Stimulated activated effector memory CD8-positive, alpha-beta T cell treated with anti-CD3 and anti-CD28 coated beads, Interleukin-12 subunit alpha, Interleukin-12 subunit beta, amount 100 ng/mL, for 72 hours (primary cell): ENCODE measurements at regions not wholly inside any gene's neighbourhood (a gene's known extent, or its start where the extent isn't known, plus 50 kb on each side); places are given as distances from the start of the nearest gene placed in this dataset.
"Not testable (repeated sequence)": the region's sequence is repeated elsewhere in the genome, so short reads cannot be mapped to it uniquely, and the experiment has no call there.

Experiments
- ATAC-seq: fragments of 150-1000 bp; cut with Tn5 transposase; 2 replicates; pipeline ENCODE4 v1.10.0; 2021
- DNase-seq, 2 donors: peaks; one replicate each; pipeline ENCODE4 v3.0.0; 2021 to 2022; ENCODE audit warnings: low spot score in 2 of 2
- H3K27ac Mint-ChIP-seq: one replicate; pipeline ENCODE4 v1.8.0; 2022; ENCODE audit warnings: mild to moderate bottlenecking, mixed read lengths
- H3K36me3 Mint-ChIP-seq: one replicate; pipeline ENCODE4 v1.8.0; 2022; ENCODE audit warnings: mild to moderate bottlenecking, mixed read lengths
- H3K4me1 Mint-ChIP-seq: one replicate; pipeline ENCODE4 v1.8.0; 2022; ENCODE audit warnings: mixed read lengths
- H3K4me3 Mint-ChIP-seq: one replicate; pipeline ENCODE4 v1.8.0; 2022; ENCODE audit warnings: mild to moderate bottlenecking, mixed read lengths
- H3K9me3 Mint-ChIP-seq: one replicate; pipeline ENCODE4 v1.8.0; 2022; ENCODE audit warnings: mixed read lengths

GRCh38 chr13:55159765-55160164 lies 1981.0 kb upstream of the PRR20A start:
- ATAC-seq (no peak), DNase-seq (no peak)
- H3K4me1 Mint-ChIP-seq, result no peaks in the 10 kb centered on the region
- peaks cover 26% of the 10 kb centered on the region for H3K9me3 Mint-ChIP-seq
- no peak overlapping the region for H3K27ac Mint-ChIP-seq
- no peaks in the 10 kb centered on the region for H3K36me3 Mint-ChIP-seq
- H3K4me3 Mint-ChIP-seq, result no peak overlapping the region

GRCh38 chr13:55160867-55161266 lies 1979.9 kb upstream of the PRR20A start:
- no peak overlapping the region for H3K27ac Mint-ChIP-seq
- H3K36me3 Mint-ChIP-seq, result no peaks in the 10 kb centered on the region
- peaks cover 23% of the 10 kb centered on the region for H3K9me3 Mint-ChIP-seq
- DNase-seq (no peak), ATAC-seq (no peak)
- H3K4me3 Mint-ChIP-seq, result no peak overlapping the region
- H3K4me1 Mint-ChIP-seq, result no peaks in the 10 kb centered on the region

GRCh38 chr13:55178582-55178981 lies 1962.1 kb upstream of the PRR20A start:
- not testable (repeated sequence) for H3K27ac Mint-ChIP-seq, DNase-seq, ATAC-seq, H3K4me1 Mint-ChIP-seq, H3K4me3 Mint-ChIP-seq, H3K36me3 Mint-ChIP-seq
- H3K9me3 Mint-ChIP-seq, result peaks cover 25% of the 10 kb centered on the region

GRCh38 chr13:55190996-55191395 lies 1949.7 kb upstream of the PRR20A start:
- Mint-ChIP-seq H3K36me3 (no peaks in the 10 kb centered on the region), H3K27ac (no peak overlapping the region), H3K4me3 (no peak overlapping the region), H3K9me3 (peaks cover 9% of the 10 kb centered on the region), H3K4me1 (no peaks in the 10 kb centered on the region)
- DNase-seq (no peak), ATAC-seq (no peak)

GRCh38 chr13:55199134-55199533 lies 1941.6 kb upstream of the PRR20A start:
- DNase-seq (no peak), ATAC-seq (no peak)
- no peak overlapping the region for H3K4me3 Mint-ChIP-seq
- peaks cover 26% of the 10 kb centered on the region for H3K9me3 Mint-ChIP-seq
- H3K27ac Mint-ChIP-seq, result no peak overlapping the region
- H3K4me1 Mint-ChIP-seq, result no peaks in the 10 kb centered on the region
- no peaks in the 10 kb centered on the region for H3K36me3 Mint-ChIP-seq

- Mint-ChIP-seq H3K4me1 (no peaks in the 10 kb centered on the region), H3K36me3 (no peaks in the 10 kb centered on the region), H3K9me3 (peaks cover 14% of the 10 kb centered on the region), H3K27ac (no peak overlapping the region), H3K4me3 (no peak overlapping the region)
- DNase-seq (no peak), ATAC-seq (no peak)
Observed at GRCh38 chr13:55214841-55215345, 1925.8 kb upstream of the PRR20A start.

GRCh38 chr13:55219538-55219937 lies 1921.2 kb upstream of the PRR20A start:
- H3K9me3 Mint-ChIP-seq, result peaks cover 11% of the 10 kb centered on the region
- H3K4me1 Mint-ChIP-seq, result no peaks in the 10 kb centered on the region
- no peak overlapping the region for H3K27ac Mint-ChIP-seq
- H3K36me3 Mint-ChIP-seq, result no peaks in the 10 kb centered on the region
- DNase-seq (no peak), ATAC-seq (no peak)
- no peak overlapping the region for H3K4me3 Mint-ChIP-seq

- DNase-seq (no peak), ATAC-seq (no peak)
- no peaks in the 10 kb centered on the region for H3K4me1 Mint-ChIP-seq
- H3K4me3 Mint-ChIP-seq, result no peak overlapping the region
- peaks cover 11% of the 10 kb centered on the region for H3K9me3 Mint-ChIP-seq
- no peak overlapping the region for H3K27ac Mint-ChIP-seq
- H3K36me3 Mint-ChIP-seq, result no peaks in the 10 kb centered on the region
Observed at GRCh38 chr13:55229906-55230569, 1910.7 kb upstream of the PRR20A start.

GRCh38 chr13:55230570-55230908 lies 1910.2 kb upstream of the PRR20A start:
- DNase-seq (no peak), ATAC-seq (no peak)
- no peak overlapping the region for H3K27ac Mint-ChIP-seq
- H3K4me1 Mint-ChIP-seq, result no peaks in the 10 kb centered on the region
- H3K9me3 Mint-ChIP-seq, result peaks cover 11% of the 10 kb centered on the region
- H3K4me3 Mint-ChIP-seq, result no peak overlapping the region
- H3K36me3 Mint-ChIP-seq, result no peaks in the 10 kb centered on the region

GRCh38 chr13:55234311-55234710 lies 1906.4 kb upstream of the PRR20A start:
- Mint-ChIP-seq H3K9me3 (peaks cover 14% of the 10 kb centered on the region), H3K4me3 (no peak overlapping the region), H3K36me3 (no peaks in the 10 kb centered on the region), H3K27ac (no peak overlapping the region), H3K4me1 (no peaks in the 10 kb centered on the region)
- ATAC-seq, result no peak
- no peak for DNase-seq

- H3K9me3 Mint-ChIP-seq, result peaks cover 9% of the 10 kb centered on the region
- H3K27ac Mint-ChIP-seq, result no peak overlapping the region
- H3K4me1 Mint-ChIP-seq, result no peaks in the 10 kb centered on the region
- no peak for DNase-seq
- no peak for ATAC-seq
- no peaks in the 10 kb centered on the region for H3K36me3 Mint-ChIP-seq
- no peak overlapping the region for H3K4me3 Mint-ChIP-seq
Observed at GRCh38 chr13:55245005-55245644, 1895.6 kb upstream of the PRR20A start.

GRCh38 chr13:55255236-55255635 lies 1885.5 kb upstream of the PRR20A start:
- no peak for DNase-seq
- Mint-ChIP-seq H3K4me3 (no peak overlapping the region), H3K4me1 (no peaks in the 10 kb centered on the region), H3K9me3 (peaks cover 38% of the 10 kb centered on the region), H3K36me3 (no peaks in the 10 kb centered on the region), H3K27ac (no peak overlapping the region)
- no peak for ATAC-seq

- H3K4me3 Mint-ChIP-seq, result no peak overlapping the region
- H3K4me1 Mint-ChIP-seq, result no peaks in the 10 kb centered on the region
Observed at GRCh38 chr13:55263045-55263444, 1877.7 kb upstream of the PRR20A start.

GRCh38 chr13:55266644-55267043 lies 1874.1 kb upstream of the PRR20A start:
- peaks cover 11% of the 10 kb centered on the region for H3K9me3 Mint-ChIP-seq
- ATAC-seq, result no peak
- no peak for DNase-seq
- H3K36me3 Mint-ChIP-seq, result no peaks in the 10 kb centered on the region
- no peak overlapping the region for H3K4me3 Mint-ChIP-seq
- H3K4me1 Mint-ChIP-seq, result no peaks in the 10 kb centered on the region
- H3K27ac Mint-ChIP-seq, result no peak overlapping the region

More at GRCh38 chr13:55263045-55263444, 1877.7 kb upstream of the PRR20A start:
- ATAC-seq (no peak), DNase-seq (no peak)
- peaks cover 19% of the 10 kb centered on the region for H3K9me3 Mint-ChIP-seq
- H3K36me3 Mint-ChIP-seq, result no peaks in the 10 kb centered on the region
- H3K27ac Mint-ChIP-seq, result no peak overlapping the region

GRCh38 chr13:55298201-55298600 lies 1842.5 kb upstream of the PRR20A start:
- ATAC-seq, result no peak
- no peak for DNase-seq
- Mint-ChIP-seq H3K4me3 (no peak overlapping the region), H3K36me3 (no peaks in the 10 kb centered on the region), H3K27ac (no peak overlapping the region), H3K9me3 (peaks cover 26% of the 10 kb centered on the region), H3K4me1 (no peaks in the 10 kb centered on the region)

- no peak overlapping the region for H3K27ac Mint-ChIP-seq
- DNase-seq (no peak), ATAC-seq (no peak)
- H3K4me1 Mint-ChIP-seq, result no peaks in the 10 kb centered on the region
- H3K4me3 Mint-ChIP-seq, result no peak overlapping the region
- peaks cover 16% of the 10 kb centered on the region for H3K9me3 Mint-ChIP-seq
- no peaks in the 10 kb centered on the region for H3K36me3 Mint-ChIP-seq
Observed at GRCh38 chr13:55302568-55302967, 1838.2 kb upstream of the PRR20A start.
